GM21786 (cell line): ENCODE measurements at regions not wholly inside any gene's neighbourhood (a gene's known extent, or its start where the extent isn't known, plus 50 kb on each side); places are given as distances from the start of the nearest gene placed in this dataset.

ENCODE experiments used
- ATAC-seq: cut with Tn5 transposase; IDR thresholded peaks from one replicate; pipeline ENCODE4 v1.9.1; 2021; ENCODE audit not compliant: unreplicated experiment

- no peak for ATAC-seq
These were observed 318.0 kb upstream of the PUM3 start for GRCh38 chr9:3161912-3162311.

- no peak for ATAC-seq
These were observed 313.1 kb upstream of the PUM3 start for GRCh38 chr9:3157011-3157410.

- no peak for ATAC-seq
These were observed 308.0 kb upstream of the PUM3 start for GRCh38 chr9:3151672-3152576.

- no peak for ATAC-seq
These were observed 306.2 kb upstream of the PUM3 start for GRCh38 chr9:3150074-3150473.

GRCh38 chr9:3138231-3139229, 294.6 kb upstream of the PUM3 start:
- ATAC-seq: no peak

- ATAC-seq: no peak
These were observed 293.4 kb upstream of the PUM3 start for GRCh38 chr9:3137347-3137695.

DNA sequence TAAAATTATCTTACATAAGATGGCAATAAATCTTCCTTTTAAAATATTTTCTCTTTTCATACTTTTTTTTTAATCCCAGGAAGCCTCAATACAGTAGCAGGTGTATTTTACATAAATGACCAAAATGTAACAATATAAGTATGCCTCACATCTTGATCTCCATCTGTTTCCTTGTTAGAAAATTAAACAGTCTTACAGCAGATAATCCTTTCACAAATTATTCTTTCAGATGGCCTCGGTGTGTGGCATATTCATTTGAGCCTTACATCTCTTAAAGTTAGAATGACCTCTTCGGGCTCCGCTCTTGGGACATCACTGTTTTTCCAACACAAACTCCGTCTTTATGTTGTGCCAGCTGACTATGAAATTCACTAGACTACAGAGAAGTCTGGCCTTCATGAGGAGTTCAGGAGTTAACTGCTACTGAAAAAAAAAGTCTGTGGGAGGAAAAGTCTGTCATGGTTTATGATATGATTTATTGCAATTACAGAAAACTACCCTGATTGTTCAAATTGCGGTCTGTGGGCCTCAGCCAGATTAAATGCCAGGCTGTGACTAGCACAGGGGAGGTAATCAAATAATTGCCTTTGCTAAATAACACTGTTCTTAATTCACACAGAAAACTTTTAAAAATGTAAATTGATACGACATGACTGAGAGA, 292.9 kb upstream of the PUM3 start:
- ATAC-seq: no peak

DNA sequence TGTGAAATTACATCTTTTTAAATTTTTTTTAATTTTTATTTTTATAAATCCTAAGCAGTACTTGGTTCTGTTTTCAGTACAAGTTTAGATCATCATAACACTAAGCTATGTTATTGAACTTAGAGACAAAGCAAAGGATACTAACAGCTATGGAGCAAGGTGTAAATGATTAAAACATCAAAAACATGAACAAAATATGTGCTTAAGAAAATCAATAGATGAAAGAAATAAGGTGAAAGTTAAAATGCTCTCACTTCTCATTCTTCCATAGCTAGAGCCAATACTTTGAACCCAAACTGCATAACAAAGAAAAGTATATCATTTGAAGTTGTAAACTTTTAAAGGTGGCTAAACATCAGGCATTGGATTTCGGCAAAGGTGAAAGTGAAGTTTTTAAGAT, 292.3 kb upstream of the PUM3 start:
- ATAC-seq: no peak

GRCh38 chr9:3127564-3127963, 283.7 kb upstream of the PUM3 start:
- ATAC-seq: no peak

GRCh38 chr9:3125602-3126405, 281.9 kb upstream of the PUM3 start:
- no peak for ATAC-seq

- ATAC-seq: no peak
These were observed 280.1 kb upstream of the PUM3 start for GRCh38 chr9:3124001-3124400.

GRCh38 chr9:3118081-3118480, 274.2 kb upstream of the PUM3 start:
- ATAC-seq: no peak

GRCh38 chr9:3099646-3100045, 255.8 kb upstream of the PUM3 start:
- no peak for ATAC-seq

DNA sequence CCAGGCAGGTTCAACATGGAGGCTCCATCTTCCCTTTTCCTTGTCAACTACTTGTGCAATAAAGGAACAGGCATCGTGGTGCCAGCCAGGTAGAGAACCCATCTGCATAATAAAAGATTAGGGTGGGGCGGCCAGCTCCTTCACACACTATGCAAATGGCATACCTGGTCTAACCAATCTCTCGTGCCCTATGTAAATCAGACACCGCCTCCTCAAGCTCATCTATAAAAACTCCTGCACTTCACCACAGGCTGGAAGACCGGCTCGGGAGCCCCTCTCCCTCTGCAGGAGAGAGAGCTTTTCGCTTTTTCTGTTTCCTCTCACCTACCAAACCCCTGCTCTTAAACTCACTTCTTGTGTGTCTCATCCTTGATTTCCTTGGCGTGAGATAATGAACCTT, 244.3 kb upstream of the PUM3 start:
- no peak for ATAC-seq

DNA sequence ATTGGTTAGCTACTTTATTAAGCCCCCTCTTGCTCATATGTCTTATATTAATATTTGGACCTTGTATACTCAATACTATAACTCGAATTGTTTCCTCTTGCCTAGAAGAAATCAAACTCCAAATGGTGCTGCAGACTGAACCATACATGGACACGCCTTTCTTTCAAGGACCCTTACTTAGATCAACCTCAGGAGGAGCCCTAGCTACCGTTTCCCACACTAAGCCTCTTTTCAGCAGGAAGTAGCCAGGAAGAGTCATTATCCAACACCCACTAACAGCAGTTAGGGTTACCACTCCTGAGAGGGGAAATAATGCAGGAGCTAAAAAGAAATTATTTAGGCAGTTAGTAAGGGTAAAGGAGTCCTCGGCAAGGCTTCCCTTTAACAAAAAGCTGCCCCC, 243.8 kb upstream of the PUM3 start:
- no peak for ATAC-seq

DNA sequence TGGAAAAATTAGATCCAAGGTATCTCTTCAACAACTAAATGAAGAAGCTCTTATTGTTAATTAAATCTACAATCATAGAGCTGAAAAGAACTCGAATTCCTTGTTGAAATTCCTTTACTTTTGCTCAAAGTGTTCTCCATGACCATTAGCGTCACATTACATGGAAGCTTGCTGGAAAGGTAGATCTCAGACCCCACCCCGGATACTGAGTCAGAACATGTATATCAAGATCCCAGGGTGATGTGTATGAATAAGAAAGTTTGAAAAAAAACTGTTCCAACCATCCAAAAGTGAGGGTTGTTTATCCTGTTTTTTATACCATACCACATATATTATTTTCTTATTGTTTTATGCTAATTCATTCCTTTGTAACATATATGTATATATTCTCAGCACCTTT, 237.1 kb upstream of the PUM3 start:
- no peak for ATAC-seq

DNA sequence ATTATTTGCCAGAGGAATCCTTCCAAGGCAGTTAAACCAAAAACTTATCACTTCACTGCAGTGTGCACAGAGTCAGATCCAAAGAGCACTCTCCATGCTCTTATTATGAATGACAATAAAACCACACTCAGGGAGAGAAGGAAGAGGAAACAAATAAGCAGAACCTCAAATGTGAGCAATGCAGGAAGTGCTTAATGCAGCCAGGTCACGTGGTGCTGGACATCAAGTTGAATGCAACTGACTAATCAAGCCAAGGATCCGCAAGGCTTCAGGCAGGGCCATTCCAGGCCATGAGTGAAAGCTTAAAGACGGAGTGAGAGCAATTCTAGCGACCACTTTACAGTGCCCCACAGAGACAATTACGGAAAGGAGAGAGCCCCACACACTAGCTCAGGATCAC, 230.4 kb upstream of the PUM3 start:
- no peak for ATAC-seq

GRCh38 chr9:3066591-3066990, 222.7 kb upstream of the PUM3 start:
- no peak for ATAC-seq

- no peak for ATAC-seq
These were observed 216.0 kb upstream of the PUM3 start for GRCh38 chr9:3059781-3060468.

DNA sequence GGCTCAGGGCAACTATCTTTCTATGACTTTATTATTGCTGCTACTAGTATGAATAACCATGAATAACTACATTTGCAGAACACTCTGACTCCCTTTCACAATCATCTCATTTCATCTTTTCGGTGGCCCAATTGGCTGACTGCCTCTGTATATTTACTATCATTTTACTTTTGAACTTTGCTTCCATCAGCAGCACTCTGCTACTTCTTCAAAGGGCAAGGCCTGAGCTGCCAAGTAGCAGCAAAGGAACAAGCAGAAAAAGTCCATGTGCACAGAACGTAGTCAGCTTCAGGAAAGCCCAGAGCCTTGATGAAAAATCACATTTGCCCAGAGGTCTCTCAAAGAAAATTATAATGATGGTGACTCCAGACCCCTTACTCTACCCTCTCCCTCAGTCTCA, 214.5 kb upstream of the PUM3 start:
- no peak for ATAC-seq
